HG02840 (cell line): ENCODE measurements at regions not wholly inside any gene's neighbourhood (a gene's known extent, or its start where the extent isn't known, plus 50 kb on each side); places are given as distances from the start of the nearest gene placed in this dataset.

Experiments
- ATAC-seq: cut with Tn5 transposase; IDR thresholded peaks from one replicate; pipeline ENCODE4 v1.9.1; 2021; ENCODE audit warnings: mild to moderate bottlenecking, moderate library complexity, moderate number of reproducible peaks; ENCODE audit not compliant: unreplicated experiment, low FRiP score

DNA sequence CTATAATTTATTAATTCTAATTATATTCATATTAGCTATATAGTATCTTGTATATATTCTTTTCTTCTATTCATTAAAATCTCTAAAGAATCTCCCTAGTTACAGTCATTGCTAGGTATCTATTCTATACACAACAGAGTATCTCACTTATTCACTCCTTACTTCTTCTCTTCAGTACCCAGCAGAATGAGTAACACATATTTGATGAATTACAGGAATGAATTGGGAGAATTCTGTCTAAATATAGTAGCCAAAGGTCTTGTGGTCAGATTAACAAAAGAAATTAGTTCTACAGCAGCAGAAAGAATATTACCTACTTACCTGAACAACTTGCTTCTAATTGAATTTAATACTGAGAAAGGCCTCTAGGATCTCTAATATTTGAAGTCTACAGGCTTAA lies 758.0 kb upstream of the ZEB2 start:
- no peak for ATAC-seq

DNA sequence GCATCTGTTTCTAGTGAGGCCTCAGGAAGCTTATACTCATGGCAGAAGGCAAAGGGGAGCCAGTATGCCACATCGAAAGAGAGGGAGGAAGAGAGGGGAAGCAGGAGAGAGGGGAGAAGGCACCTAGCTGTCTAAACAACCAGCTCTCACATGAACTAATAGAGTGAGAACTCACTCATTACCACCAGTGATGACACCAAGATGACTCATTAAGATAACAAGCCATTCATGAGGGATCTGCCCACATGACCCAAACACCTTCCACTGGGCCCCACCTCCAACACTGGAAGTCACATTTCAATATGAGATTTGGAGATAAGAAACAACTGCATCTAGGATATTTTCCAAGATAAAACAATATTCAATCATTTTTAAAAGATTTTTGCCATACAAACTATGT lies 753.9 kb upstream of the ZEB2 start:
- ATAC-seq: no peak

- no peak for ATAC-seq
Measured at GRCh38 chr2:145268931-145269330, 749.0 kb upstream of the ZEB2 start.

GRCh38 chr2:145267451-145267850 lies 747.5 kb upstream of the ZEB2 start:
- no peak for ATAC-seq

GRCh38 chr2:145265244-145265643 lies 745.3 kb upstream of the ZEB2 start:
- ATAC-seq: no peak

DNA sequence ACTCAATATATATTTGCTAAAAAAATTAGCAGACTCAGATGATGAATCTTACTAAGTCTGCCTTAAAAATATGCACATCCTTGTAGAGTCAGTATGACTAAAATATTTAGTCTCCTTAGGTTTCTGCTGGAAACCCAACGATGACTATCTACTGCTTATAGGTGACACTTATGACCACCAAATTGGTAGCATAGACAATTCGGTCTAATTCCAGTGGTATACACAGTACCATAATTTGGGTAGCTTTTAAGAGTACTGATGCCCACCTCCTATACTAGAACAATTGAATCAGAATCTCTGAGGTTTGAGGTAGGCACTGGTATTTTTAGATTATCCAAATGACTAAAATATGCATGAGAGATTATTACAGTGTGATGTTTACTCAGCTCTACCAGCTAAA lies 740.8 kb upstream of the ZEB2 start:
- ATAC-seq: no peak

GRCh38 chr2:145260081-145260480 lies 740.2 kb upstream of the ZEB2 start:
- no peak for ATAC-seq

GRCh38 chr2:145258903-145259579 lies 739.1 kb upstream of the ZEB2 start:
- no peak for ATAC-seq

DNA sequence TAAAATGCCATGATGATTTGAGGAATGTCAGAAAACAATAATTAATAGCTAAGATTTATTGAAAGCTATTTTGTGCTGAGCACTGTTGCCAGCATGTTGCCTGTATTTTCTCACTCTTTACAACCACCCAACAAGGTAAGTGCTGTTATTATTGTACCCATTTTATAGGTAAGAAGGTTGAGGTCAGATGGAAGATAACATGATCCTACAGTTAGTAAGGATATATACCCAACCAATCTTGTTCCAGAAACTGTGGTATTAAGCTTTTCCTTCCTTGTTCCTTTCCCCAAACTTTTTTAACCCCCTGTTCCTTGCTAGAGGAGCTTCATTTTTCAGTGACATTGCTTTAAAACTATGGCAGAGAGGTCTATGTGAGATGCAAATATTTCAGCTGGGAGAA lies 738.0 kb upstream of the ZEB2 start:
- ATAC-seq: no peak

- ATAC-seq: no peak
Measured at GRCh38 chr2:145256551-145256950, 736.6 kb upstream of the ZEB2 start.

- no peak for ATAC-seq
Measured at GRCh38 chr2:145254291-145254690, 734.4 kb upstream of the ZEB2 start.

- ATAC-seq: no peak
Measured at GRCh38 chr2:145253492-145253891, 733.6 kb upstream of the ZEB2 start.

GRCh38 chr2:145245268-145245870 lies 725.5 kb upstream of the ZEB2 start:
- no peak for ATAC-seq

- no peak for ATAC-seq
Measured at GRCh38 chr2:145235312-145235711, 715.4 kb upstream of the ZEB2 start.

DNA sequence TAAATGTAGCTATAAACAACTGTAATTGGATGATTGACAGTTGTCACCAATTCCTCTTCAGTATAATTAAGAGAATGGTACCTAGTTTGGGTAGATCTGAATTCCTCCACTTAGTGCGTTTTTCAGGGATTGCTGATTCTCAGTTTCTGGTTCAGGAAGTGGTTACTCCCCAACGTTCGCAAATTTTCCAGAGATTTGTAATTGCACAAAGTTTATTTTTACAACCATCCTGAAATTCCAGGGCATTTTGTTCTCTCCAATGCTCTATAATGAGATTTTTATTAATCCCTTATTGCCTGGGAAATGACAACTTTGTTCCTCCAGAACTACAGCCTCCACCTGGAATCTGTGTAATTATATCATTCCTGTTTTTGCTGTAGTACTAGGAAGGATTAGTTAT lies 710.6 kb upstream of the ZEB2 start:
- ATAC-seq: no peak

DNA sequence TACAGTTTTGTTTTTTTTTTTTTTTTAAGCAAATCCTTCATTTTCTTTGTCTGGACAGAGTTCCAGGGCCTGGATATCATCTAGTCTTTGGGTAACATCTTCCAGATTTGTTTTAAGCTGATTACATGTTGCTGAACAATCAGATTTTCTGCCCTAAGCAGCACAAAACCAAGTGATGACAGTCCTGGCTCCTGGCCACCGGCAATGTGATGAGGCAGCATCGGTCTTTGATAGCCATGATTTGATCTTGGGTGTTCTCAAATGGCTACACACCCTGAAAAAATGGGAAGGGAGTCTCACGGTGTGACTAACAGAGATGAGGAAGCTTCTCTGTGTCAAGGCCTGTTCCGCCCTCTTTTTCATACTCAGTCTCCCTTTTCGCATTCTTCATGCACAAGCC lies 708.6 kb upstream of the ZEB2 start:
- ATAC-seq: no peak

GRCh38 chr2:145226901-145227300 lies 707.0 kb upstream of the ZEB2 start:
- no peak for ATAC-seq

- ATAC-seq: no peak
Measured at GRCh38 chr2:145221516-145221915, 701.6 kb upstream of the ZEB2 start.

- no peak for ATAC-seq
Measured at GRCh38 chr2:145221032-145221431, 701.1 kb upstream of the ZEB2 start.

- ATAC-seq: no peak
Measured at GRCh38 chr2:145220496-145220895, 700.6 kb upstream of the ZEB2 start.

DNA sequence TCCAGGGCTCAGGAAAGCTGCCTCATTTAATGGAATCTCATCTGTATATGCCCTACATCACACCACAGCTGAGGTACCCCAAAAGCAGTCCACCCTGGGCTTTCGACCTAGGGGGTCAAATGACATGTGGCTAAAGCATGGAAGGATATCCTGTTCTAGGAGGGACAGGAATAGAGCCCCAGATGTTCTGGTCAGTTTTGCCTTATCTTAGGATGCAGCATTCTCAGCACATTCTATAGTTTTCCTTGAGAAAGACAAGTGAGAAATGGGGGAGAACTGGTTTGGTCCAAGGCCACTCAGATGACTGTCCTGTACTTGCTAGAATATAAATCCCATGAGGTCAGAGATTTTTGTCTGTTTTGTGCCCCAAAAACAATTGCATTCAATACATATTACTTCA lies 688.0 kb upstream of the ZEB2 start:
- no peak for ATAC-seq

DNA sequence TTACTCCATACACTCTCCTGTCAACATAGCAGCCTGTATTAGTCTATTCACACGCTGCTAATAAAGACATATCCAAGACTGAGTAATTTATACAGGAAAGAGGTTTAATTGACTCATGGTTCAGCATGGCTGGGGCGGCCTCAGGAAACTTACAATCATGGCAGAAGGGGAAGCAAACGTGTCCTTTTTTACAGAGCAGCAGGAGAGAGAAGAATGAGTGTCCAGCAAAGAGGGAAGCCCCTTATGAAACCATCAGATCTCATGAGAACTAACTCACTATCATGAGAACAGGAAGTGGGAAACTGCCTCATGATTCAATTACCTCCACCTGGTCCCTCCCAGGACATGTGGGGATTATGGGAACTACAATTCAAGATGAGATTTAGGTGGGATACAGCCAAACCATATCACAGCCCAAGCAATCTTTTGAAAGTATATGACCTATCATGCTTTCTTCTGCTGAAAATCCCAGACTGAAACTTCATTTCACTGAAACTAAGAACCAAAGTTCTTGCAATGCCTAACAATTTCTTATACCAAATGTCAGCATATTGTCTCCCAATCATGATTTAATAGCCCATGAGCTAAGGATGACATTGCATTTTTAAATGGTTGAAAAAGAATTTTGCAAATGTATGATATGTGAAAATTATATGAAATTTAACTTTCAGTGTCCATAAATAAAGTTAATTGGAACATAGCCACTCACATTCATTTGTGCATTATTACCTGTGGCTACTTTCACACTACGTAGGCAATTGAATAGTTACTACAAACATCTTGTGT lies 686.8 kb upstream of the ZEB2 start:
- no peak for ATAC-seq
